GM21526 (cell line): ENCODE measurements at regions not wholly inside any gene's neighbourhood (a gene's known extent, or its start where the extent isn't known, plus 50 kb on each side); places are given as distances from the start of the nearest gene placed in this dataset.
"Not testable (repeated sequence)": the region's sequence is repeated elsewhere in the genome, so short reads cannot be mapped to it uniquely, and the experiment has no call there.

Source experiments
- ATAC-seq: cut with Tn5 transposase; IDR thresholded peaks from one replicate; pipeline ENCODE4 v1.9.1; 2021; ENCODE audit warnings: moderate library complexity; ENCODE audit not compliant: unreplicated experiment, low FRiP score

- ATAC-seq, result no peak
These were observed 295.0 kb upstream of the KCNH7 start for GRCh38 chr2:163133602-163134001.

- ATAC-seq, result peak; percentile 51
These were observed 294.3 kb upstream of the KCNH7 start for GRCh38 chr2:163132850-163133249.

- not testable (repeated sequence) for ATAC-seq
These were observed 293.6 kb upstream of the KCNH7 start for GRCh38 chr2:163132207-163132606.

- peak; percentile 53 for ATAC-seq
These were observed 285.0 kb upstream of the KCNH7 start for GRCh38 chr2:163123526-163123925.

- ATAC-seq, result no peak
These were observed 283.7 kb upstream of the KCNH7 start for GRCh38 chr2:163122257-163122656.

GRCh38 chr2:163121483-163121882, 282.9 kb upstream of the KCNH7 start:
- no peak for ATAC-seq

GRCh38 chr2:163119966-163120365, 281.4 kb upstream of the KCNH7 start:
- ATAC-seq, result no peak

- ATAC-seq, result no peak
These were observed 248.4 kb upstream of the KCNH7 start for GRCh38 chr2:163086940-163087339.

GRCh38 chr2:163085366-163086024, 246.9 kb upstream of the KCNH7 start:
- ATAC-seq, result not testable (repeated sequence)

GRCh38 chr2:163081754-163082153, 243.2 kb upstream of the KCNH7 start:
- ATAC-seq, result no peak

GRCh38 chr2:163077241-163077640, 238.7 kb upstream of the KCNH7 start:
- no peak for ATAC-seq

GRCh38 chr2:163066085-163066484, 227.5 kb upstream of the KCNH7 start:
- ATAC-seq, result no peak

- no peak for ATAC-seq
These were observed 224.0 kb upstream of the KCNH7 start for GRCh38 chr2:163062524-163062923.

GRCh38 chr2:163046615-163047014, 208.0 kb upstream of the KCNH7 start:
- ATAC-seq, result no peak

- ATAC-seq, result no peak
These were observed 207.3 kb upstream of the KCNH7 start for GRCh38 chr2:163045830-163046229.

GRCh38 chr2:163044114-163044513, 205.5 kb upstream of the KCNH7 start:
- ATAC-seq, result no peak

- ATAC-seq, result no peak
These were observed 204.6 kb upstream of the KCNH7 start for GRCh38 chr2:163043201-163043600.

- ATAC-seq, result no peak
These were observed 200.7 kb upstream of the KCNH7 start for GRCh38 chr2:163039266-163039665.

- ATAC-seq, result no peak
These were observed 190.2 kb upstream of the KCNH7 start for GRCh38 chr2:163028807-163029206.

GRCh38 chr2:163026136-163026775, 187.7 kb upstream of the KCNH7 start:
- ATAC-seq, result not testable (repeated sequence)

GRCh38 chr2:163016882-163017281, 178.3 kb upstream of the KCNH7 start:
- not testable (repeated sequence) for ATAC-seq

GRCh38 chr2:163011000-163011399, 172.4 kb upstream of the KCNH7 start:
- no peak for ATAC-seq
